HL-60 (cell line): ENCODE measurements at regions not wholly inside any gene's neighbourhood (a gene's known extent, or its start where the extent isn't known, plus 50 kb on each side); places are given as distances from the start of the nearest gene placed in this dataset.

Experiments
- DNase-seq, 2 experiments: peaks; one replicate each; pipeline ENCODE4 v3.0.0-alpha.2; 2010 to 2020; ENCODE audit warnings: low read depth in 1 of 2, low spot score in 1 of 2
- H3K27ac ChIP-seq: fragments of 250-450 bp; sonication (Bioruptor Pico); replicated peaks from 2 replicates; pipeline ENCODE4 v1.5.1; 2020; ENCODE audit warnings: mild to moderate bottlenecking, moderate library complexity
- H3K27me3 ChIP-seq: fragments of 250-450 bp; sonication (Bioruptor Pico); 2 replicates; pipeline ENCODE4 v1.5.1; 2021; ENCODE audit warnings: mild to moderate bottlenecking, moderate library complexity; ENCODE audit not compliant: insufficient read depth, poor library complexity, severe bottlenecking
- H3K4me3 ChIP-seq: replicated peaks from 2 replicates; pipeline ENCODE4 v1.5.1; 2011; ENCODE audit warnings: mild to moderate bottlenecking, control low read depth, low read length; ENCODE audit not compliant: insufficient read depth
- GABPA ChIP-seq: IDR thresholded peaks from 2 replicates; pipeline ENCODE4 v1.6.1; 2012; ENCODE audit warnings: low read depth
- POLR2AphosphoS5 ChIP-seq: IDR thresholded peaks from 2 replicates; pipeline ENCODE4 v1.6.1; 2012; ENCODE audit warnings: low read depth
- SPI1 ChIP-seq: IDR thresholded peaks from 2 replicates; pipeline ENCODE4 v1.6.1; 2012; ENCODE audit warnings: low read depth, mild to moderate bottlenecking, borderline replicate concordance
- TF ChIP-seq, protein P1 (sequence below): IDR thresholded peaks from one replicate; pipeline ENCODE4 v1.5.1; 2011; ENCODE audit warnings: low read length, control low read depth, inconsistent platforms; ENCODE audit not compliant: insufficient read depth
- TF ChIP-seq, protein P2 (sequence below): IDR thresholded peaks from 2 replicates; pipeline ENCODE4 v1.6.1; 2012; ENCODE audit warnings: low read depth; ENCODE audit not compliant: insufficient replicate concordance

DNA sequence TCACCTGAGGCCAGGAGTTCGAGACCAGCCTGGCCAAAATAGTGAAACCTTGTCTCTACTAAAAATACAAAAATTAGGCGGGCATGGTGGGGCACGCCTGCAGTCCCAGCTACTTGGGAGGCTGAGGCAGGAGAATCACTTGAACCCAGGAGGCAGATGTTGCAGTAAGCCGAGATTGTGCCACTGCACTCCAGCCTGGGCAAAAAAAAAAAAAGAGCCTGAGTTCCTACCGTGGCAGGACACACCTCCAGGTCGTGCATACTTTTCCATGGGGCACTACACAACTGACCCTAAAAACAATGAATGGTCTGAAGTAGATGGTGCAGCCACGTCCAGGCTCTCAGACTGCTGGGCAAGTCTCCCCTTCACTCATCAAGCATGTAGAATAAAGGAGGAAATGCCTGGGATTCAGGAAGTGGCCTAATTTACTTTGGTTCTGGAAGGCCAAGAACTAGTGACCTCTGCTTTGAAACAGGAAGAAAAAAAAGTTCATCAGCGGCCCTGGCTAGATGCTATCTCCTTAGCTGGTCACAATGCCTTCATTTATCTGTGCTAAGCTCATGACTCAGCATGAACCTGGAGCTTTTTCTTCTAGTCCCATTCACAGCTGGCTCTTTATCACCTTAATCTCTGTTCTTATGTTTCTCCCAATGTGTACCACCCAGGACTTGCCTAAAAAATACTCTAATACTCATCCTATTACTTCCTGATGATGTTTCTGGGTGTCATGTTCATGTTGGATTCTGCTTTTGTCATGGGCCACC, 55.8 kb upstream of the OR6J1 start:
- DNase-seq: no peak
- Histone ChIP-seq H3K4me3 (no peak overlapping the region), H3K27ac (no peak overlapping the region), H3K27me3 (no peaks in the 10 kb centered on the region)
- no peak for TF ChIP-seq POLR2AphosphoS5
- TF ChIP-seq, protein P1, sequence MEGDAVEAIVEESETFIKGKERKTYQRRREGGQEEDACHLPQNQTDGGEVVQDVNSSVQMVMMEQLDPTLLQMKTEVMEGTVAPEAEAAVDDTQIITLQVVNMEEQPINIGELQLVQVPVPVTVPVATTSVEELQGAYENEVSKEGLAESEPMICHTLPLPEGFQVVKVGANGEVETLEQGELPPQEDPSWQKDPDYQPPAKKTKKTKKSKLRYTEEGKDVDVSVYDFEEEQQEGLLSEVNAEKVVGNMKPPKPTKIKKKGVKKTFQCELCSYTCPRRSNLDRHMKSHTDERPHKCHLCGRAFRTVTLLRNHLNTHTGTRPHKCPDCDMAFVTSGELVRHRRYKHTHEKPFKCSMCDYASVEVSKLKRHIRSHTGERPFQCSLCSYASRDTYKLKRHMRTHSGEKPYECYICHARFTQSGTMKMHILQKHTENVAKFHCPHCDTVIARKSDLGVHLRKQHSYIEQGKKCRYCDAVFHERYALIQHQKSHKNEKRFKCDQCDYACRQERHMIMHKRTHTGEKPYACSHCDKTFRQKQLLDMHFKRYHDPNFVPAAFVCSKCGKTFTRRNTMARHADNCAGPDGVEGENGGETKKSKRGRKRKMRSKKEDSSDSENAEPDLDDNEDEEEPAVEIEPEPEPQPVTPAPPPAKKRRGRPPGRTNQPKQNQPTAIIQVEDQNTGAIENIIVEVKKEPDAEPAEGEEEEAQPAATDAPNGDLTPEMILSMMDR: no peak
- TF ChIP-seq SPI1: no peak
- no peak for TF ChIP-seq GABPA
- TF ChIP-seq, protein P2, sequence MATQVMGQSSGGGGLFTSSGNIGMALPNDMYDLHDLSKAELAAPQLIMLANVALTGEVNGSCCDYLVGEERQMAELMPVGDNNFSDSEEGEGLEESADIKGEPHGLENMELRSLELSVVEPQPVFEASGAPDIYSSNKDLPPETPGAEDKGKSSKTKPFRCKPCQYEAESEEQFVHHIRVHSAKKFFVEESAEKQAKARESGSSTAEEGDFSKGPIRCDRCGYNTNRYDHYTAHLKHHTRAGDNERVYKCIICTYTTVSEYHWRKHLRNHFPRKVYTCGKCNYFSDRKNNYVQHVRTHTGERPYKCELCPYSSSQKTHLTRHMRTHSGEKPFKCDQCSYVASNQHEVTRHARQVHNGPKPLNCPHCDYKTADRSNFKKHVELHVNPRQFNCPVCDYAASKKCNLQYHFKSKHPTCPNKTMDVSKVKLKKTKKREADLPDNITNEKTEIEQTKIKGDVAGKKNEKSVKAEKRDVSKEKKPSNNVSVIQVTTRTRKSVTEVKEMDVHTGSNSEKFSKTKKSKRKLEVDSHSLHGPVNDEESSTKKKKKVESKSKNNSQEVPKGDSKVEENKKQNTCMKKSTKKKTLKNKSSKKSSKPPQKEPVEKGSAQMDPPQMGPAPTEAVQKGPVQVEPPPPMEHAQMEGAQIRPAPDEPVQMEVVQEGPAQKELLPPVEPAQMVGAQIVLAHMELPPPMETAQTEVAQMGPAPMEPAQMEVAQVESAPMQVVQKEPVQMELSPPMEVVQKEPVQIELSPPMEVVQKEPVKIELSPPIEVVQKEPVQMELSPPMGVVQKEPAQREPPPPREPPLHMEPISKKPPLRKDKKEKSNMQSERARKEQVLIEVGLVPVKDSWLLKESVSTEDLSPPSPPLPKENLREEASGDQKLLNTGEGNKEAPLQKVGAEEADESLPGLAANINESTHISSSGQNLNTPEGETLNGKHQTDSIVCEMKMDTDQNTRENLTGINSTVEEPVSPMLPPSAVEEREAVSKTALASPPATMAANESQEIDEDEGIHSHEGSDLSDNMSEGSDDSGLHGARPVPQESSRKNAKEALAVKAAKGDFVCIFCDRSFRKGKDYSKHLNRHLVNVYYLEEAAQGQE: no peak

DNA sequence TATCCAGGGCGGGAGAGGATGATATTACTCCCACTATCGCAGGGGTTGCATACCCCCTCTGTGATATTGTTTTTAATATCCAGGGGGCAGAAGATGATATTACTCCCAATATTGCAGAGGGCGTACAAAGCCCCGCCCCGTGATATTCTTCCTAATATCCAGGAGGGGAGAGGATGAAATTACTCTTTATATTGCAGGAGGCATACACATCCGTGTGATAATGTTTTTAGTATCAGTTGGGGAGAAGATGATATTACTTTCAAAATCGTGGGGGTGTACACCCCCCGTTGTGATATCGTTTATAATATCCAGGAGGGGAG, 52.9 kb upstream of the OXA1L start:
- no peak for DNase-seq
- Histone ChIP-seq H3K27me3 (no peaks in the 10 kb centered on the region), H3K27ac (no peak overlapping the region), H3K4me3 (peak overlapping the region; percentile 43)
- no peak for TF ChIP-seq GABPA
- no peak for TF ChIP-seq SPI1
- TF ChIP-seq, protein P2: no peak
- TF ChIP-seq, protein P1: no peak
- no peak for TF ChIP-seq POLR2AphosphoS5

DNA sequence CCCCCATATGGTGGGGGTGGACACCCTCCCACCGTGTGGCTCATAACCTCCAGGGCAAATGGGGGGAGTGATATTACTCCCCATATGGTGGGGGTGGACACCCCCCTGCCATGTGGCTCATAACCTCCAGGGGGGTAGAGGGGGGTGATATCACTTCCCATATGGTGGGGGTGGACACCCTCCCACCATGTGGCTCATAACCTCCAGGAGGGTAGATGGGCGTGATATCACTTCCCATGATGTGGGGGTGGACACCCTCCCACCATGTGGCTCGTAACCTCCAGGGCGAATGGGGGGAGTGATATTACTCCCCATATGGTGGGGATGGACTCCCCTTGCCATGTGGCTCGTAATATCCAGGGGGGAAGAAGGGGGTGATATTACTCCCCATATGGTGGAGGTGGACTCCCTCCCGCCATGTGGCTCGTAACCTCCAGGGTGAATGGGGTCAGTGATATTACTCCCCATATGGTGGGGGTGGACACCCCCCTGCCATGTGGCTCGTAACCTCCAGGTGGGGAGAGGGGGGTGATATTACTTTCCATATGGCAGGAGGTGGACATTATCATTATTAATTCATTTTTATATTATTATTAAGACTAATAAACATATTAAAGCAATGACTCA, 51.2 kb upstream of the OXA1L start:
- TF ChIP-seq GABPA (no peak), SPI1 (no peak), POLR2AphosphoS5 (no peak)
- TF ChIP-seq, protein P2: no peak
- TF ChIP-seq, protein P1: no peak
- Histone ChIP-seq H3K27ac (no peak overlapping the region), H3K27me3 (no peaks in the 10 kb centered on the region), H3K4me3 (no peak overlapping the region)
- DNase-seq: no peak
